ENCODE measurements at regions not wholly inside any gene's neighbourhood (a gene's known extent, or its start where the extent isn't known, plus 50 kb on each side); places are given as distances from the start of the nearest gene placed in this dataset.

DNA sequence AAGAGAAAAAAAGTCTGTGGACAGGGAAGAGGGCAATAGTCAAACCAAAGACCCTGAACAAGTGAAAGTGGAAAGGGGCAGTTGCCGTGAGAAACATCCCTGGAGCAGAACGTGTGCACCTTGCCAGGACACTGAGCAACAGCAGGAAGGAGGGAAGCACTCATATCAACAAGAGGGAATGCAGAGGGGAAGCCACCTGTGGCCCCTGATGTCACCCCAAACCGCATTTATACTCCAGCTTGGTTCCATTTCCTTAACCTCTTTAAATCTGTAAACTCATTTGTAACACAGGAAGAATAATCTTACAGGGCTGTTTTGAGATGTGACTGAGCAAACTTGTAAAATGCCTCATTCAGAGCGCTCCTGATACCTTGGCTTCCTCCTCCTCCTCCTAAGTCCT lies 698.8 kb downstream of the DIAPH3 start:
- no peak for DNase-seq (ENCODE audit: low read depth in 2 of 3, low spot score in 1 of 3)

DNA sequence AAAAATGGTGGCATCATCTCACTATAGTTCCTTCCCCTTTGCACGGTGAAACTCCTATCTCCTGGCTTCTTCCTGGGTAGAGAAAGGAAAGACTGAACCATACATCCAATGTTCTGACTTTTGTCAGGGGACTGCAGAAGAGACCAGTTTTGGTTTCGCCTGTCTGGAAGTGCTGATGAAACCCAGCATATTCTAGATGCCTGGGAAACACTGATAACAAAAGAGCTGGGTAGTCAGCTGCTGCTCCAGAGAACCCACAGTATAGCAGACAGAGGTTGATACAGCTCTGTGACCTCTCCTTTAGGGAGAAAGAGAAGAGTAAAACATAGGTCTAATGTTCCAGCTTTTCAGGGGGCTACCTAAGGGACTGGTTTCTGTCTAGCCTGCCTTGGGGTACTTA lies 695.3 kb downstream of the DIAPH3 start:
- DNase-seq (ENCODE audit: low read depth in 2 of 3, low spot score in 1 of 3) = no peak

DNA sequence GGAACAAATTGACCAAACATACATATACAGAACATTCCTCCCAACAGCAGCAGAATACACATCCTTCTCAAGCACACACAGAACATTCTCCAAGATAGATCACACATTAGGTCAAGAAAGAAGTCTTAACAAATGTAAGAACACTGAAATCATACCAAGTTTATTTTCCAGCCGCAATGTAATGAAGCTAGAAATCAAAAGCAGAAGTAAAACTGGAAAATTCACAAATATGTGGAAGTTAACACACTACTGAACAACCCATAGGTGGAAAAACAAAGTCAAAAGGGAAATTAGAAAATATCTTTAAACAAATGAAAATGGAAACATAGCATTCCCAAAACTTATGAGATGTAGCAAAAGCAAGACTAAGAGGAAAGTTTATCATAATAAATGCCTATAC lies 692.6 kb downstream of the DIAPH3 start:
- DNase-seq (ENCODE audit: low read depth in 2 of 3, low spot score in 1 of 3) = no peak

DNA sequence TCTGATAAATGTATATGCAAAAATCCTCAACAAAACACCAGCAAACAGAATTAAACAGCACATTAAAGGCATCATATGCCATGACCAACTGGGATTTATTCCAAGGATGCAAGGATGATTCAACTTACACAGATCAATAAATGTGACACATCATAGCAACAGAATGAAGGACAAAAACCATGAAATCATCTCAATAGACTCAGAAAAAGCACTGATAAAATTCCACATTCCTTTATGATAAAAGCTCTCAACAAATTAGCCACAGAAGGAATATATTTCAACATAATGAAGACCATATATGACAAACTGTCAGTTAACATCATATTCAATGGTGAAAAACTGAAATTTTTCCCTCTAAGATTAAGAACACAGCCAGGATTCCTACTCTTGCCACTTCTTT lies 691.6 kb downstream of the DIAPH3 start:
- DNase-seq (ENCODE audit: low read depth in 2 of 3, low spot score in 1 of 3) = no peak

DNA sequence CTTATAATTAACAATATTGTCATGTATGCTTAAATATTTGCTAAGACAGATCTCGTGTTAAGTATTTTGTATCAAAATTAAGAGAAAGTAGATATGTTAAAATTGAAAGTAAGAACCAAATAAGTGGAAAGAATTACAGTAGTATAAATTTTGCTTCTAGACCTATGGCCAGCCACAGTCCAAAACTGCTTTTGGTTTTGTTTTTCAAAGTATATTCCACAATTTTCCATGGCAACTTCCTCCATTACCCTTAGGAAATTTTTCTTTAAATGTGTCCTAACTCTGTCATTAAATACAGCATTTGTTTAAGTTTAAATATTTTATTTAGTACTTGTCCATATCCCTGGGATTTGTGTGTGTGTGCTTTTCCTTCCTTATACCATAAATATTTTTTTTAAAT lies 689.0 kb downstream of the DIAPH3 start:
- DNase-seq (ENCODE audit: low read depth in 2 of 3, low spot score in 1 of 3) = no peak

DNA sequence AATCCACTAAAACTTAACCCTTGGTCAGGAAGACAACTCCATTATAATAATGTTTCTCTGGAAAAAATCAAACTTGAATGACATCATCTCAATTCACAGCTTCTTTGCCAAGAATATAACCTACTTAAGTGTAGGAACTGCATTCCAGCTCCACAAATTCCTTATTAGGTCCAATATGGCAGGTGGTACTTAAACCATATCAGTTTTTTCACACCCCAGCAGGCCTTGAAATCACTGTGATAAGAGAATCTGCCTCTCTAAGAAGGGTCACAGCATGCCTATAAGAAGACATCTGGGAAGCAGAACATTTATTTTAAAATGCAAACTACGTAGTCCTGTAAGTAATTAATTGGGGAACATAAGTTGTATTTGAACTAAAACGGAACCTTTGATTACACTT lies 687.8 kb downstream of the DIAPH3 start:
- no peak for DNase-seq (ENCODE audit: low read depth in 2 of 3, low spot score in 1 of 3)

DNA sequence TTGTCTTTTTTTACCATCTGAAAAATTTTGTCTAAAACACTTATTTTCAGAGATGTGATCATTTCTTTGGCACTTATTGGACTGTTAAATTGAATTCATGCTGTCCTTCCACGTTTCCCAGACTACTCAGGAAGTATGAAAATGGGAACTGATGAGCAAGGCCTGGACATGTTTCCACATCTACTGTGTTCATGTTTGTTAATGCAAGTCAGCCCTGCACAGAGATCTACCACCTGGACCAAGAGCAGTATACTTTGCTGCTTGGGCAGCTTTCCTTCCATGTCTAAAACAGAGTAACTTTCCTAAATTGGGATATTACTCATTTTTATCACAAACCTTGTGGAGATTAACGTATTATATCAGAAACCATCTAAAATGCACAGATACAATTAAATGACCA lies 687.4 kb downstream of the DIAPH3 start:
- no peak for DNase-seq (ENCODE audit: low read depth in 2 of 3, low spot score in 1 of 3)

DNA sequence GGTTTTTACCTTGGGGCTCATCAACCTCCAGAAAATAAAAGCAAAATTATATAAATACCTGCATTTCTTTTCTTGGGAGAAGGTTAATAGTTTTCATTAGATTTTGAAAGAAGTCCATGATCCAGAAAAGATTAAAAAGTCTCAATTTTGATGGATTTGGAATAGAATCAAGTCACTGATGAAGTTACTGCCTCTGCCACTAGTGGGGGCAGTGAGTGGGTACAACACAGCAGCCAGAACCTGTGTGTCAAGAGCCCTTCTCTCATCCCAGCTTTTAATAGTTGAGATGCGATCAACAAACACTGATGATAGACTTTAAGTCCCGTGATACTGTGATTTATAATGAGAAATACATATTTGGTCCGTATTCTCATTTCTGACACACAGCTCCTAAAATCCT lies 686.7 kb downstream of the DIAPH3 start:
- no peak for DNase-seq (ENCODE audit: low read depth in 2 of 3, low spot score in 1 of 3)

DNA sequence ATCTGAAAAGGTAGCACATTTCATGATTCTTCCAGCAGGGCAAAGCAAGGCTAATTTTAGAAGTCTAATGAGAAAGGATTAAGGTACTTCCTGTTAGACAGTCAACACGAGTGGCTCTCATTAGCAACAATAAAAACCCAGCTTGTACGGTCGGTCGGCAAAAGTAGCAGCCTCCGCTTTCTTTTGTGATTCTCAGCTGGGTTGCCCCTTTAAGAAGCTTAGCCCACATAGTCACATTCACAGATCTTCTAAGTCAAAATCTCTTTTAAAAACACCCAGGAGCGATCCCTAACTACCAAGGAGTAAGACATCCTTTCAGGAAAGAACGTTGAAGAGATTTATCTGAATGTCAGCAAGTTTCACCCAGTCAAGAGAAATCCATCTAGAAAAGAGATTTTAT lies 684.8 kb downstream of the DIAPH3 start:
- DNase-seq (ENCODE audit: low read depth in 2 of 3, low spot score in 1 of 3) = no peak

DNA sequence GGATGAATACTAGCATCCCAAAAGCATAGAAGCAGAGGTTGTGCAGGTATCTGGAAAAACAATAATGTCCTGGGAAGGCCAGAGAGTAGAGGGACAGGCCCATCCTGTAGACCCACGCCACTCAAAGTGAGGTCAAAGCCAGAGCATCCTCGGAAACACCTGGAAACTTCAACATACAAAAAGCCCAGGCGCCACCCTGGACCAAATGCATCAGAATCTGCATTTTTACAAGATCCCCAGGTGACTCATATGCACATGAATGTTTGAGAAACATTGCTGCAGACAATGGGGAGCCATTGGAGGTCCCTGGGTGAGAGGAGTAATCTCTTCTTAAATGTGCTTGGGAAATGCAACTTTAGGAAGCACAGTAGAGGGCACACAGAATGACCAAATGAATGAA lies 684.1 kb downstream of the DIAPH3 start:
- no peak for DNase-seq (ENCODE audit: low read depth in 2 of 3, low spot score in 1 of 3)

DNA sequence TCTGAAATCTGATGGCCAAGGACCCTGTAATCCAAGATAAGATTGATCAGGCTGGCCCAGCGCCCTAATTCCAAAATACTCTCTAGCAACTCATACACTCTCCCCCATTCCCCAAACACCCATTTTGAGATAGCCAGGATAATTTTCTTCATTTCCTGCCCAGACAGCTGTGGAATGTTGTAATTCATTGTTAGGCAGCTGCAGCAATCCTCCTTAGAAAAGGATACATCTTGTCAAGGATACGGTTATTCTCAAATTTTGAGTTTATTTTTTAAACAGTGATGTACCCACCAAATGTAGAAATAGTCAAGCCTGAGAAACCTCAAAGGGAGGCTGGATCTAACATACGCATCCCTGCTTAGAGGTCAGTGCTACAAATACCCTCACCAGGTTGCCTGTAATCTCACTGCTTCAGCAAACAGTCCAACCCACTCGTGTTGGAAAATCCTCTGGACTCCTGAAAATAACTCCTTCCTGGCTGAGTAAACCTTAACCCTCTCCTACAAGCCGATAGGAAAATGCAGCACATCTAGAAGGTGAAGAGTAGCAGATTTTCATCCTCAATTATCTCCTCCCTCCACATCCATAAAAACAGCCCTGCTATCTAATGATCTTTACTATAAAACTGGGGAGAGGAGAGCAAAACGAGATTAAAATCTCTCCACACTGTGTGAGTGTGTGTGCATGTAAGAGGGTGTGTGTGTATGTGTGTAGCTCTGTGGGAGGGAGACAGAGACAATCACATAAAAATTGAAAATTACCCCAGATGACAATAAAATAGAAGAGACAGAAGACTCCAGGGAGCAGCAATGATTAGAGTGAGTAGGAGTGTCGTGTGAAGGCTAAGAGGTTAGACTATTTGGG lies 683.1 kb downstream of the DIAPH3 start:
- DNase-seq (ENCODE audit: low read depth in 2 of 3, low spot score in 1 of 3) = no peak

DNA sequence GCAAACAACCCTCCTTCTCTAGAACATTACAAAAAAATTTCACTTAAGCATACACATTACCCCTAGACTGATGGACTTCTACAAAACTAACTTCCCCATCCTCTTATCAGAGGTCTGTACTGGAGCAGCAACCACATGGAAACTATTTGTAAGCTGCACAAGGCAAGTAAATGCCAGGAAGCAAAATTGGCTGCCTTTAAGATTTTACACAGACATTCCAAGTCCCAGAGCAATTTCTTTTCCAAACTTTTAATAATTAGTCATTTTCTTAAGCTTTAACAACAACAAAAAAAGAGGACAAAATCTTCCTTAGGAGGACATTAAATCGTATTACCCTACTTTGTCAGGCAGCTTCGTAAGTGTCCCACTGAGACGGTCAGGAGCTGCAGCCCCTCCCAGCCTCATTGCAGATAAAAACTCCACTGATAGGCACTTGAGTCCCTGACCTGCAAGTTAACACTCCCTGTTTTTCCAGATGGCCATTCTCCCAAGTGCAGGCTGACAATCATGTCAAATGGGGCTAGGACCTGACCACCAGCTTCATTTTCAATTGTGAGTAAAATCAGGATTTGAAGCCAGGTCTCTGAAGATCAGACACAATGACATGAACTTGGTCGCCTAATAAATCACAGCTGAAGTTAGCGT lies 680.1 kb downstream of the DIAPH3 start:
- no peak for DNase-seq (ENCODE audit: low read depth in 2 of 3, low spot score in 1 of 3)

DNA sequence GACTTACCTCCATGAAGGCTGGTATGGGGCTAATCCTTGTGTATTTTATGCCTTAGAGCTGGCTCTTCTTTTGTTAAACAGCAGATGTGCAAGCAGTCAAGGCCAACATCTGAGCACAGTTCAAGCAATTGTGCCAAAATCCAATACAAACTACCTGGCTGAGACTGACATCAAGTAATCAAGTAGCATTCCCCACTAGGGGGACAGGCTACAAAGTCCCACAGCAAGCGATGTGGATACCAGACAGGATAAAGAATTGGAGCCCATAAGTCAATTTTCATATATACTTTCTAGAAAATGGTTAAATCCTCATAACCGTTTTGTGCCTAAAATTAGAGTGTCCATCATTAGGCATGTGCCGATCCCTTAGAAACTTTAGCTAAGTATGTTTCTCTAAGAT lies 675.8 kb downstream of the DIAPH3 start:
- no peak for DNase-seq (ENCODE audit: low read depth in 2 of 3, low spot score in 1 of 3)

DNA sequence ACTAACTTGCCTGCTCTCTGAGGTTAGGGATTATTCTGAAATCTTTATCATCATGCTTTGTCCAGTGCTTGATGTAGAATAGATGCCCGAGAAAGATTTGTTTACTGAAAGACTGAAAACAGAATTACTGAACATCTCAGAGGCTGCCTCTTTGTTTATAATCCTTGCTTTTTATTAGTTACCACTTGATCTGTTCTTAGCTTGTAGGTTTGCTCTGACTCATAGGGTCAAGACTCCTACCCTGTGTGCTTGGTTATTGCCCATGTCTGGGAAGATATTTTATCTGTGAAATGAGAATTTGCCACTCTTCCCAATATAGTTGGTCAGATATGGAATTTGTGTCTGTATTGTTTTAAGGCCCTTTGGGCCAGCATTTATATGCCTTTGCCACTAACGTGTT lies 675.3 kb downstream of the DIAPH3 start:
- DNase-seq (ENCODE audit: low read depth in 2 of 3, low spot score in 1 of 3) = no peak

DNA sequence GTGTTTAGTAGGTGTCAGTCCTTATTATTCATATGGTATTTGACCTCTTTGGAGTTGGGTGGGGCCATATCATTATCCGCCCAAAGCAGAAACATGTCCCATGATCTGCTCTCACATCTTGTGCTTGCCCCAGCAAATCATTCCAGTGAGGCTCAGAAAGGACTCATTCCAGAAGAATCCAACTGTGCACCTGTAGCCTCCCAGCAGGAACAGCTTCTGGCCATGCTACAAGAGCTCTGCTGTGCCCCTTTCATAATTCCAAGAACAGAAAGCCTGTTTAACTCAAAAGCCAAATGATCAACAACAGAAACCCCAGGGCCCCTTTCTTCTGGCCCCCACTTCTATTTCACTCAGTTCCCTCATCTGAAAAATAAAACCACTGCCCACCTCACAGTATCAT lies 673.1 kb downstream of the DIAPH3 start:
- no peak for DNase-seq (ENCODE audit: low read depth in 2 of 3, low spot score in 1 of 3)

DNA sequence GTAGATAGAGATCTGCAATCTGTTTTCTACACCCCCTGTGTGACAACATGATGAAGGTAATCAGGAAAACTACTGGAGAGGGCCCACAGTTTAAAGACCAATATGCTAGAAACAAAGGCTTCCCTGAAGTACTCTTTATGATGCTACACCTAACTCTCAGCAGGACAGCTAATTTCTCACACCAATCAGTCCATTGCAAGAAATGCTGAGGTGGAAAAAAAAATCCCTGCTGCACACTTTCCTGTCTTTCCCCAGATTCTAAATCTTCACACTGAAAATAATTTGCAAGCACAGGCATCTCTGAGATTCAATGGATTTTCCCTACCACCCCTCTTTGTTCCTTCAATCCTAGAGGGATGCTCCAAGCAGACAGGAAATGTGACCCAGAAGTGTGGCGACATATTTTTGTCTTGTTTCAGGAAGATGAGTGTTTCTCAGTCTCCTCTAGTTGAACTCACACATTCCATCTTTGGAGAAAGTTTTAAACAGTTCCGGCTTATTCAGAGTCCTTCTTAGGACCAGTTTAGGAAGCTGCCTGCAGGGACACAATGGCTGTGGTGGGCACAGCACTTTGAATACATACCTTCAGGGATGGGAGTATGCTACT lies 671.6 kb downstream of the DIAPH3 start:
- DNase-seq (ENCODE audit: low read depth in 2 of 3, low spot score in 1 of 3) = no peak

DNA sequence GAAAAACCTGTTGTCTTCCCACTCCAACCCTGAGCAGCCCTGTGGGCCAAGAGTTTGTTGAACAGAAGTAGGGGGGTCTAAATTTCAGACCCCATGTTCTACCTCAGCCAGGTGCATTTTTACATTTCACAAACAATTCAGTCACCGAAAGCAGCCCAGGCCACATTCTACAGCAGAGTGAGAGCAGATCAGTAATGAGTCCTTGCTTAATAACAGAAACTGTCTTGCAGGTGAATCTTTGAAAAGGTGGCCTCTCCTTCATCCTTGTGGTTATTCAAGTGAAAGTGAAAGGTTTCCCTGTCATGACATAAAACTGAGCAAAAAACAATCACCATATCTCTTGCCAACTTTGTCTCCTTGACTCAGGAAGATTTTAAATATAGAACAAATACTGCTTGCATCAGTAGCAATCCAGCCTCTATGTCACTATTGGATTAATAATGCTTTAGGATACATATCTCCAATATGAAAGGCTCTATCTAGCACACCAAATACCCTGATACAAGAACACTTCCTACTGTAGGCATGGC lies 670.2 kb downstream of the DIAPH3 start:
- no peak for DNase-seq (ENCODE audit: low read depth in 2 of 3, low spot score in 1 of 3)

DNA sequence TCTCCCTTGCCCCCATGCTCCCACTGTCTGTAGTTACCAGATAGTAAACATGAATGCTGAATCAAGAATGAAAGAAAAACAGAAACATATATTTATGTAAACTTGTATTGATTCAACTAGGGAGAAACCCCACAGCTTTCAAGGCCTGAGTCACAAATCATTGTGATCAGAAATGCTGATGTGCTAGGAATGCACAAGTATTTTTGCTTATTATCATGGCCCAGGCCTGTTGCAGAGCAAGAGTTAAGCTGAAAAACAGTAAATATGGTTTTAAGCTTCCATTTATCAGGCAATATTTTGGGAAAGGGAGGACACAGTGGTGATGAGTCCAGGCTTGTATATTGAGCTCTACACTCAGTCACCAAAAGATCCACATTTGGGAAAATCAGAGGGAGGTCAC lies 669.6 kb downstream of the DIAPH3 start:
- no peak for DNase-seq (ENCODE audit: low read depth in 2 of 3, low spot score in 1 of 3)

DNA sequence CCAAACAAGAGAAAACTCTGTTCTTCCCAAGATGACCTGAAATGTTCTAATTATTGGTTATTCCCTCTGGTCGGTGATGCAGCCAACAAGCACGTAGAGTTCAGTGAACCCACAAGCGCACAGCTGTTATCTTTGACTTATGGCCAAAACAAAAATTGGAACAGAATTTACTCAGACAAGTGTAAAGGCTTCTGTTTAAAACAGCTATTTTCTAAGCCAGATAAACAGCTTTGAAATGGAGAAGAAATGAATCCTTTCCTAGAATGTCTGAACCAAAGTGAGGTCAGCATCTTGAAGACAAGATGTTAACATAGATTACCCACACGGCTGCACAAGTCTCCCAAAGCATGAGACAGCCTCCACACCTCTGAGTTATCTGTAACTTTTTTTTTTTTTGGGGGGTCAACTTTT lies 669.2 kb downstream of the DIAPH3 start:
- no peak for DNase-seq (ENCODE audit: low read depth in 2 of 3, low spot score in 1 of 3)

DNA sequence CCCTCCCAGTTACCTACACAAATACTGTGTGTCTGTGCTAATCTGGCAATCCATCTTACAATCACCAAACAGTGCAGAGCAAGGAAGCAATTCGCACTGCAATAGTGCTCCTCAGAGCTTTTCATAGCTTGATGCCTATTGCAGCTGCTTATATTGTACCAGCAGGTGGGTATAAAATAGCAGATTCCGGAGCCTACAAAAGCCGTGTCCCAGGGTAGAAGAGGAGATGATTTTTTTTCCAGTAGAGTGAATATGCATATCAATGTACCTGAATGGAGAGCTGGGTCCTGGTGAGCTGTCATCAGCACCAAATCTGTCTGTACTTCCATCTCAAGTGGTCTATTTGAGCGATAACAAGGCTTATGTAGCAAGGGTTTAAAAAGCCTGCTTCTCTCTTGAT lies 668.4 kb downstream of the DIAPH3 start:
- no peak for DNase-seq (ENCODE audit: low read depth in 2 of 3, low spot score in 1 of 3)

DNA sequence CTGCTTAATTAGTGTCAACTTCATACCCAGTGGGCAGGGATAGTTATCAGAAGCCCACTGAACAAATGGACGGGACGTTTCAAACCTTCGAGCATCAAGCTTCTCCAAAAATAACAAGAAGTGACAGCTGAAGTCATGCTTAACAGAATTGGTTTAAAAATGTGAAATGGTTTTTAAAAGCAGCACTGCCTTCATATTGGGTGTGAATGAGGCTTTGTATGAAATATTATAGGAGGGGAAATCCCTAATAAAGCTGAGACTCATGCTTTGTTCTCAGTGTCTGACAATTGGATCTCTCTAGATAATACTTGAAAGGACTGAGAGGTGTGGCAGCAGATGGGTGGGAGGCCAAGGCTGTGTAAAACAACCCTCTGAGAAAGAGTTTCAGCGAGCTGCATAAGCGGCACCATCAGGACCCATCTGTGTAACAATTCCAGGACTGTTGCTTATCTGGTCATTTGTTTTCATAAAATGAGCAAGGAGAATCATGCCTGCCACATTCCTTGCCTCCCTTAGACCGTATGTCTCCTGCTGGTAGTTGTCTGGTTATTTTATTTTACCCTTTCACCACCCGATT lies 667.7 kb downstream of the DIAPH3 start:
- DNase-seq (ENCODE audit: low read depth in 2 of 3, low spot score in 1 of 3) = no peak

Measured in stimulated activated CD4-positive, alpha-beta T cell treated with anti-CD3 and anti-CD28 coated beads, Interleukin-12 subunit alpha, Interleukin-12 subunit beta, amount 100 ng/mL, for 48 hours (primary cell).